Hepatocyte (in vitro differentiated cells): ENCODE measurements at regions not wholly inside any gene's neighbourhood (a gene's known extent, or its start where the extent isn't known, plus 50 kb on each side); places are given as distances from the start of the nearest gene placed in this dataset.

ENCODE experiments used
- DNase-seq: peaks from one replicate; pipeline ENCODE4 v3.0.0-alpha.2; 2016; ENCODE audit warnings: low spot score
- H2AFZ ChIP-seq: fragments of 200-600 bp; sonication (generic); 2 replicates; pipeline ENCODE4 v1.6.0; 2016; ENCODE audit warnings: antibody characterized with exemption, mild to moderate bottlenecking
- H3K27ac ChIP-seq: fragments of 200-600 bp; sonication (generic); 2 replicates; pipeline ENCODE4 v1.5.1; 2016; ENCODE audit warnings: mild to moderate bottlenecking
- H3K27me3 ChIP-seq: fragments of 200-600 bp; sonication (generic); 2 replicates; pipeline ENCODE4 v1.6.1; 2016
- H3K36me3 ChIP-seq: fragments of 200-600 bp; sonication (generic); replicated peaks from 2 replicates; pipeline ENCODE4 v1.5.1; 2016; ENCODE audit warnings: low read depth; ENCODE audit not compliant: insufficient read depth
- H3K4me1 ChIP-seq: fragments of 200-600 bp; sonication (generic); 2 replicates; pipeline ENCODE4 v1.5.1; 2016; ENCODE audit warnings: mild to moderate bottlenecking, moderate library complexity; ENCODE audit not compliant: insufficient read depth
- H3K4me2 ChIP-seq: fragments of 200-600 bp; sonication (generic); 2 replicates; pipeline ENCODE4 v1.6.0; 2016
- H3K4me3 ChIP-seq: fragments of 200-600 bp; sonication (generic); 2 replicates; pipeline ENCODE4 v1.5.1; 2016; ENCODE audit warnings: mild to moderate bottlenecking
- H3K79me2 ChIP-seq: fragments of 200-600 bp; sonication (generic); 2 replicates; pipeline ENCODE4 v1.6.0; 2017; ENCODE audit warnings: mild to moderate bottlenecking
- H3K9me2 ChIP-seq: fragments of 200-600 bp; sonication (generic); replicated peaks from 2 replicates; pipeline ENCODE4 v1.6.0; 2017; ENCODE audit warnings: mild to moderate bottlenecking; ENCODE audit not compliant: insufficient read depth
- H3K9me3 ChIP-seq: fragments of 200-600 bp; sonication (generic); 2 replicates; pipeline ENCODE4 v1.5.1; 2016; ENCODE audit warnings: low read depth, mild to moderate bottlenecking
- H4K20me1 ChIP-seq: fragments of 200-600 bp; sonication (generic); 2 replicates; pipeline ENCODE4 v1.6.0; 2016; ENCODE audit warnings: mild to moderate bottlenecking; ENCODE audit not compliant: insufficient read depth, poor library complexity, severe bottlenecking
- EZH2 ChIP-seq: fragments of 200-600 bp; sonication (generic); IDR thresholded peaks from 2 replicates; pipeline ENCODE4 v1.6.1; 2016; ENCODE audit warnings: antibody characterized with exemption, mild to moderate bottlenecking, borderline replicate concordance
- EZH2phosphoT487 ChIP-seq: fragments of 200-600 bp; sonication (generic); IDR thresholded peaks from one replicate; pipeline ENCODE4 v1.6.1; 2018; ENCODE audit warnings: antibody characterized with exemption, mild to moderate bottlenecking, low read depth, moderate library complexity; ENCODE audit not compliant: unreplicated experiment, severe bottlenecking
- WGBS: methylation state at CpG from one replicate; pipeline ENCODE4 v1.1.6; 2016; ENCODE audit warnings: low lambda C conversion rate; ENCODE audit errors: missing lambda C conversion rate; 5-methylcytosine and 5-hydroxymethylcytosine counted together
- TF ChIP-seq, protein P1 (sequence below): fragments of 200-600 bp; sonication (generic); IDR thresholded peaks from 2 replicates; pipeline ENCODE4 v1.5.1; 2016; ENCODE audit warnings: antibody characterized with exemption, mild to moderate bottlenecking; ENCODE audit not compliant: poor library complexity

DNA sequence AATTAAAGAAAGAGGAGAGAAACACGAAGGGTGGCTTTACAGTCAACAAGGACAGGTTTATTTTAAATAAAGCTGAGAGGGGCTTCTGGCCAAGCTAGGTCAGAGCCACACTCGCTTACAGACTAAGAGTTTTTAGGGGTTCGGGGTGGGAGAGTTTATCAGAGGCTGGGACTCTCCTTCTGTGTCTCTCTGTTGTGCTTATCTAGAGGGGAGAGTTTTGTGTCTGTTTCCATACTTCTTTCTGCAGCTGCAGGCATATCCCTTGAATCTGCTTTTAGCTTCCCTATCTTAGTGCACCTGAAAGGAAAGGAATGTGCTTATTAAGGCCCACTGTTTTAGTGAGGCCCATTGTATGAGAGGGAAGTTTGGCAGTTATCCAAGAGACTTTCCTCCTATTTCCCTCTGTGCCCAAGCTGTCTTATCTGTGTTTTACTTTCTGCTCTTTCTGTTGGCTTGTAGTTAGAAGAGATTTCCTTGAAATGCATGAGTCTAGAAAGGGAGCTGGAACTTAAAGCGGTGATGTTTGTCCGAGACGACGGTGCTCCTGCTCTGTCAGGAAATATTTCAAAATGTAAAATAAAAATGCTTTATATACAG, 275.3 kb downstream of the KCTD12 start:
- no peaks in the 10 kb centered on the region for H3K36me3 ChIP-seq
- no peak overlapping the region for H3K4me2 ChIP-seq
- no peaks in the 10 kb centered on the region for H3K9me3 ChIP-seq
- 91% methylated on average over 7 of the region's 7 CpGs for WGBS
- no peak overlapping the region for H3K4me3 ChIP-seq
- no peaks in the 10 kb centered on the region for H3K9me2 ChIP-seq
- H3K27me3 ChIP-seq = no peaks in the 10 kb centered on the region
- no peaks in the 10 kb centered on the region for H3K79me2 ChIP-seq
- TF ChIP-seq EZH2phosphoT487 (no peak), EZH2 (no peak)
- TF ChIP-seq, protein P1, sequence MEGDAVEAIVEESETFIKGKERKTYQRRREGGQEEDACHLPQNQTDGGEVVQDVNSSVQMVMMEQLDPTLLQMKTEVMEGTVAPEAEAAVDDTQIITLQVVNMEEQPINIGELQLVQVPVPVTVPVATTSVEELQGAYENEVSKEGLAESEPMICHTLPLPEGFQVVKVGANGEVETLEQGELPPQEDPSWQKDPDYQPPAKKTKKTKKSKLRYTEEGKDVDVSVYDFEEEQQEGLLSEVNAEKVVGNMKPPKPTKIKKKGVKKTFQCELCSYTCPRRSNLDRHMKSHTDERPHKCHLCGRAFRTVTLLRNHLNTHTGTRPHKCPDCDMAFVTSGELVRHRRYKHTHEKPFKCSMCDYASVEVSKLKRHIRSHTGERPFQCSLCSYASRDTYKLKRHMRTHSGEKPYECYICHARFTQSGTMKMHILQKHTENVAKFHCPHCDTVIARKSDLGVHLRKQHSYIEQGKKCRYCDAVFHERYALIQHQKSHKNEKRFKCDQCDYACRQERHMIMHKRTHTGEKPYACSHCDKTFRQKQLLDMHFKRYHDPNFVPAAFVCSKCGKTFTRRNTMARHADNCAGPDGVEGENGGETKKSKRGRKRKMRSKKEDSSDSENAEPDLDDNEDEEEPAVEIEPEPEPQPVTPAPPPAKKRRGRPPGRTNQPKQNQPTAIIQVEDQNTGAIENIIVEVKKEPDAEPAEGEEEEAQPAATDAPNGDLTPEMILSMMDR = no peak
- no peak for DNase-seq
- no peaks in the 10 kb centered on the region for H4K20me1 ChIP-seq
- H3K4me1 ChIP-seq = no peaks in the 10 kb centered on the region
- H3K27ac ChIP-seq = no peak overlapping the region
- no peak overlapping the region for H2AFZ ChIP-seq

DNA sequence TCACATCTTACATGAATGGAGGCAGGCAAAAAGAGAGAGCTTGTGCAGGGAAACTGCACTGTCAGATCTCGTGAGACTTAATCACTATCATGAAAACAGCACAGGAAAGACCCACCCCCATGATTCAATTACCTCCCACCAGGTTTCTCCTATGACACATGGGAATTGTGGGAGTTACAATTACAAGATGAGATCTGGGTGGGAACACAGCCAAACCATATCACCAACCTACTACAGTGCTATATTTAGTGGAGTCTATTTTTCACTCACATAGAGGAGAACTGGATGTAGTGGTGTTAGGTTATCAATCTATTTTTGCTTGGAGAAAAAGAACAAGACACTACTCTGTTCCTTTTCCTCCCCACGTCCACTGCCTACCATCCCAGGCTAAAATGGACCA, 276.6 kb downstream of the KCTD12 start:
- Histone ChIP-seq H3K4me1 (no peaks in the 10 kb centered on the region), H3K4me2 (no peak overlapping the region), H4K20me1 (no peaks in the 10 kb centered on the region), H3K27ac (no peak overlapping the region), H3K4me3 (no peak overlapping the region), H2AFZ (no peak overlapping the region), H3K27me3 (no peaks in the 10 kb centered on the region), H3K79me2 (no peaks in the 10 kb centered on the region), H3K9me3 (no peaks in the 10 kb centered on the region), H3K9me2 (no peaks in the 10 kb centered on the region), H3K36me3 (no peaks in the 10 kb centered on the region)
- WGBS = 84% methylated on average over 2 of the region's 2 CpGs
- TF ChIP-seq EZH2 = no peak
- TF ChIP-seq, protein P1 = no peak
- no peak for TF ChIP-seq EZH2phosphoT487
- DNase-seq = no peak

DNA sequence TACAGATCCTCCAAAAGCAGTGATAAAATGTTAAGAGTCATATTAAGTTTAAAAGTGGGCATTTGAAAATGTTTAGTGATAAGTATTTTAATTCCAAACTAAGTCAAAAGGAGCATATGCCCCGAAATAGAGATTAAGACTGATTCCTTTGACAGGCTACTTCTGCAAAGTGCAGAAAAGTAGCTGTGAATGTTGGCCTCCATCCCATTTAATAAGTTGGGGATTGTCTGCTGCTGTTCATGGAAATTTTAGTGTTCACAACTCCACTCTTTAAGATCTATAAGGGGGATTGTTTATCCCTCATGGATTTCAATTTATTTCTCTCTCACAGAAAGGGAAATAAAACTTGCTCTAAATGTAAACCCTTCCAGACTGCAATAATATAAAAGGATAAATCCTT, 278.3 kb downstream of the KCTD12 start:
- 40% methylated on average over 1 of the region's 1 CpG for WGBS
- H3K4me2 ChIP-seq = no peak overlapping the region
- no peaks in the 10 kb centered on the region for H3K4me1 ChIP-seq
- H4K20me1 ChIP-seq = no peaks in the 10 kb centered on the region
- H3K79me2 ChIP-seq = no peaks in the 10 kb centered on the region
- H3K27me3 ChIP-seq = no peaks in the 10 kb centered on the region
- no peaks in the 10 kb centered on the region for H3K9me2 ChIP-seq
- DNase-seq = no peak
- no peak overlapping the region for H3K4me3 ChIP-seq
- TF ChIP-seq EZH2 = no peak
- no peak for TF ChIP-seq EZH2phosphoT487
- TF ChIP-seq, protein P1 = no peak
- H3K9me3 ChIP-seq = no peaks in the 10 kb centered on the region
- H3K27ac ChIP-seq = no peak overlapping the region
- H3K36me3 ChIP-seq = no peaks in the 10 kb centered on the region
- H2AFZ ChIP-seq = no peak overlapping the region

- no peak for DNase-seq
- Histone ChIP-seq H3K4me2 (no peak overlapping the region), H3K27ac (no peak overlapping the region), H3K4me3 (no peak overlapping the region), H4K20me1 (no peaks in the 10 kb centered on the region), H3K79me2 (no peaks in the 10 kb centered on the region), H3K4me1 (no peaks in the 10 kb centered on the region), H3K9me3 (no peaks in the 10 kb centered on the region), H3K36me3 (no peaks in the 10 kb centered on the region), H3K27me3 (no peaks in the 10 kb centered on the region), H2AFZ (no peak overlapping the region), H3K9me2 (no peaks in the 10 kb centered on the region)
- TF ChIP-seq, protein P1 = no peak
- TF ChIP-seq EZH2 (no peak), EZH2phosphoT487 (no peak)
Measured at GRCh38 chr13:76600081-76600480, 286.1 kb downstream of the KCTD12 start.
